ENCODE measurements at regions not wholly inside any gene's neighbourhood (a gene's known extent, or its start where the extent isn't known, plus 50 kb on each side); places are given as distances from the start of the nearest gene placed in this dataset.

GRCh38 chr2:193523662-193524061 lies 1328.9 kb upstream of the TMEFF2 start:
- no peak for DNase-seq (ENCODE audit: low read depth in 1 of 2, low spot score in 1 of 2)
- H3K27ac ChIP-seq = no peak overlapping the region
- no peak for TF ChIP-seq CTCF (IDR thresholded peaks at IDR 0.05; ENCODE audit: low read depth, low read length)
- no peak overlapping the region for H3K4me3 ChIP-seq
- H3K4me1 ChIP-seq (ENCODE audit: low read depth) = no peaks in the 10 kb centered on the region
- H3K9me3 ChIP-seq (ENCODE audit: low read depth) = no peaks in the 10 kb centered on the region
- no peaks in the 10 kb centered on the region for H3K36me3 ChIP-seq
- H3K27me3 ChIP-seq = no peaks in the 10 kb centered on the region

GRCh38 chr2:193521523-193521922 lies 1326.8 kb upstream of the TMEFF2 start:
- DNase-seq (ENCODE audit: low read depth in 1 of 2, low spot score in 1 of 2) = no peak
- Histone ChIP-seq H3K36me3 (no peaks in the 10 kb centered on the region), H3K4me1 (ENCODE audit: low read depth) (no peaks in the 10 kb centered on the region), H3K9me3 (ENCODE audit: low read depth) (no peaks in the 10 kb centered on the region), H3K27me3 (no peaks in the 10 kb centered on the region), H3K27ac (no peak overlapping the region), H3K4me3 (no peak overlapping the region)
- no peak for TF ChIP-seq CTCF (IDR thresholded peaks at IDR 0.05; ENCODE audit: low read depth, low read length)

GRCh38 chr2:193520709-193521458 lies 1326.2 kb upstream of the TMEFF2 start:
- Histone ChIP-seq H3K27me3 (no peaks in the 10 kb centered on the region), H3K4me1 (ENCODE audit: low read depth) (no peaks in the 10 kb centered on the region), H3K27ac (no peak overlapping the region), H3K36me3 (no peaks in the 10 kb centered on the region), H3K9me3 (ENCODE audit: low read depth) (no peaks in the 10 kb centered on the region), H3K4me3 (no peak overlapping the region)
- TF ChIP-seq CTCF (IDR thresholded peaks at IDR 0.05; ENCODE audit: low read depth, low read length) = no peak
- DNase-seq (ENCODE audit: low read depth in 1 of 2, low spot score in 1 of 2) = no peak

- Histone ChIP-seq H3K4me3 (no peak overlapping the region), H3K4me1 (ENCODE audit: low read depth) (no peaks in the 10 kb centered on the region), H3K27ac (no peak overlapping the region), H3K27me3 (no peaks in the 10 kb centered on the region), H3K9me3 (ENCODE audit: low read depth) (no peaks in the 10 kb centered on the region), H3K36me3 (no peaks in the 10 kb centered on the region)
- TF ChIP-seq CTCF (IDR thresholded peaks at IDR 0.05; ENCODE audit: low read depth, low read length) = no peak
- DNase-seq (ENCODE audit: low read depth in 1 of 2, low spot score in 1 of 2) = peak in 1 of 2 donors; percentile 9
These were observed 1323.5 kb upstream of the TMEFF2 start for GRCh38 chr2:193518041-193518817.

GRCh38 chr2:193517615-193518014 lies 1322.9 kb upstream of the TMEFF2 start:
- no peaks in the 10 kb centered on the region for H3K27me3 ChIP-seq
- H3K9me3 ChIP-seq (ENCODE audit: low read depth) = no peaks in the 10 kb centered on the region
- H3K4me1 ChIP-seq (ENCODE audit: low read depth) = no peaks in the 10 kb centered on the region
- TF ChIP-seq CTCF (IDR thresholded peaks at IDR 0.05; ENCODE audit: low read depth, low read length) = no peak
- no peaks in the 10 kb centered on the region for H3K36me3 ChIP-seq
- H3K4me3 ChIP-seq = no peak overlapping the region
- DNase-seq (ENCODE audit: low read depth in 1 of 2, low spot score in 1 of 2) = no peak
- no peak overlapping the region for H3K27ac ChIP-seq
